ENCODE measurements at regions not wholly inside any gene's neighbourhood (a gene's known extent, or its start where the extent isn't known, plus 50 kb on each side); places are given as distances from the start of the nearest gene placed in this dataset.

DNA sequence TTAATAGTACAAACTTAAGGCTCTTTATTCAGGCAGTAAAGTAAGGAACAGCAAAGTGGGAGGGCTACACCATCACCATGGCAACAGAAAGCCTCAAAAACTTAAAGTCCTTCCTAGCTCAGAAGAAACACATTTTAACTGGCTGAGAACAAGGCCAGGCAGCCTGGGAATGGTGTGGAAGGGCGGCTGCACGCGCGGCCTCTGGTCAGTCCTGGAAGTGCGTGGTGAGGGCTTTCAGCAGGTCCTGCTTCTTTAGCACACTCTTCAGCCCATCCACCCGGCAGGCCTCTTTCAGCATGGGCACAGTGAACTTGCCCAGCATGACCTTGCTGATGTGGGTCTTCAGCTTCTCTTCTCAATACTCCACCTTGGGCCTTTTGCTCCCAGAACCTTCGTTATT is 133.0 kb downstream of the CYP26A1 start:
- no peak overlapping the region for H3K4me3 Mint-ChIP-seq
- TF ChIP-seq, protein P1, sequence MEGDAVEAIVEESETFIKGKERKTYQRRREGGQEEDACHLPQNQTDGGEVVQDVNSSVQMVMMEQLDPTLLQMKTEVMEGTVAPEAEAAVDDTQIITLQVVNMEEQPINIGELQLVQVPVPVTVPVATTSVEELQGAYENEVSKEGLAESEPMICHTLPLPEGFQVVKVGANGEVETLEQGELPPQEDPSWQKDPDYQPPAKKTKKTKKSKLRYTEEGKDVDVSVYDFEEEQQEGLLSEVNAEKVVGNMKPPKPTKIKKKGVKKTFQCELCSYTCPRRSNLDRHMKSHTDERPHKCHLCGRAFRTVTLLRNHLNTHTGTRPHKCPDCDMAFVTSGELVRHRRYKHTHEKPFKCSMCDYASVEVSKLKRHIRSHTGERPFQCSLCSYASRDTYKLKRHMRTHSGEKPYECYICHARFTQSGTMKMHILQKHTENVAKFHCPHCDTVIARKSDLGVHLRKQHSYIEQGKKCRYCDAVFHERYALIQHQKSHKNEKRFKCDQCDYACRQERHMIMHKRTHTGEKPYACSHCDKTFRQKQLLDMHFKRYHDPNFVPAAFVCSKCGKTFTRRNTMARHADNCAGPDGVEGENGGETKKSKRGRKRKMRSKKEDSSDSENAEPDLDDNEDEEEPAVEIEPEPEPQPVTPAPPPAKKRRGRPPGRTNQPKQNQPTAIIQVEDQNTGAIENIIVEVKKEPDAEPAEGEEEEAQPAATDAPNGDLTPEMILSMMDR (IDR thresholded peaks at IDR 0.05; ENCODE audit: unreplicated experiment in 3 of 3) = no peak
- no peaks in the 10 kb centered on the region for H3K36me3 Mint-ChIP-seq (ENCODE audit: low read depth)
- no peak overlapping the region for H3K27ac Mint-ChIP-seq
- H3K4me1 Mint-ChIP-seq = no peaks in the 10 kb centered on the region
- no peaks in the 10 kb centered on the region for H3K9me3 Mint-ChIP-seq
- no peaks in the 10 kb centered on the region for H3K27me3 Mint-ChIP-seq (ENCODE audit: low read depth)

DNA sequence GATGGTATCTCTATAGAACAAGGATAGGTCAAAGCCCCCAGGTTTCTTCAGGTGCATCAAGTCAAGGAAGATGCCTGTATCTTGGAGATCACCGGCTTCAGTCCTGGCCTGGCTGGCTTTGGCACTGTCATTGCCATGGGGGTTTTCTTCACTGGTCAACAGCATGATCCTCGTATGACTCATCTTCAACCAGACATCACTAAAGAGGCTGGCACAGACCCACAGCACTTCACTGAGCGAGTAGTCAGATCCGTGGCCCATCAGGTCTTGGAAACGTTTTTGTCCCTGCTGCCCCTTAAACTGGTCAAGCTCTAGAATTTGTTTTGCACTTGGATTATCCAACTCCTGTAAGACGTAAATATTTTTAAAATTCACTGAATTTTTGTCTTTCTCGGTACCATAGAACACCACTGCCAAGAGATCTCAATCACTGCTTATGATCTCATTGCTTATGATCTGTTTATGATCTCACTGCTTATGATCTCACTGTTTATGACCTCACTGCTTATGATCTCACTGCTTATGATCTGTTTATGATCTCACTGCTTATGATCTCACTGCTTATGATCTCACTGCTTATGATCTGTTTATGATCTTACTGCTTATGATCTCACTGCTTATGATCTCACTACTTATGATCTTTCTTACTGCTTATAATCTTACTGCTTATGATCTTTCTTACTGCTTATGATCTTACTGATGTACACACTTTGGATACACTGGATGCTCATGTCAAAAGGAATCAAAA is 135.2 kb downstream of the CYP26A1 start:
- Mint-ChIP-seq H3K27ac (no peak overlapping the region), H3K4me3 (no peak overlapping the region), H3K9me3 (no peaks in the 10 kb centered on the region), H3K4me1 (no peaks in the 10 kb centered on the region), H3K27me3 (ENCODE audit: low read depth) (no peaks in the 10 kb centered on the region), H3K36me3 (ENCODE audit: low read depth) (no peaks in the 10 kb centered on the region)
- TF ChIP-seq, protein P1 (IDR thresholded peaks at IDR 0.05; ENCODE audit: unreplicated experiment in 3 of 3) = no peak

DNA sequence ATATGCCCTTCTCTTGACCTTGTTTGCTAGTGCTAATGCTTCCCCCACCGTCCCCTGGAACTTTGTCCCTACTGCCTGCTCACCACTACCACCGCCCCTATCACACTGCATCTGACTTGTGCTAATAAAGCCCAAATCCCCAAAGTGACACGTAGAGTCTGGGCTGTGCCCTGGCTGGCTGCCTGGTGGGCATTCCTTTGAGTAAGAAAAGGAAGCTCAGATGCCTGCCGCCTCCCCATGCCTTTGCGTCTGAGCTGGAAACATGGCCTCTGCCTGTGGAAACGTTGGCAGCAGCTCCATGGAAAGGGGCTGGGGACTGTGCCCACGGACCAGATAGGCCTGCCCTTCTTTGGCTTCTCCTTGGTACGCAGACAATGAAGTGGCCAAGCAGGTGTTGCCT is 138.3 kb downstream of the CYP26A1 start:
- H3K36me3 Mint-ChIP-seq (ENCODE audit: low read depth) = no peaks in the 10 kb centered on the region
- H3K27me3 Mint-ChIP-seq (ENCODE audit: low read depth) = no peaks in the 10 kb centered on the region
- no peaks in the 10 kb centered on the region for H3K9me3 Mint-ChIP-seq
- H3K27ac Mint-ChIP-seq = no peak overlapping the region
- no peaks in the 10 kb centered on the region for H3K4me1 Mint-ChIP-seq
- TF ChIP-seq, protein P1 (IDR thresholded peaks at IDR 0.05; ENCODE audit: unreplicated experiment in 3 of 3) = no peak
- H3K4me3 Mint-ChIP-seq = no peak overlapping the region

GRCh38 chr10:93215312-93215711 is 141.6 kb downstream of the CYP26A1 start:
- H3K4me1 Mint-ChIP-seq = peaks cover 7% of the 10 kb centered on the region
- no peak overlapping the region for H3K4me3 Mint-ChIP-seq
- no peaks in the 10 kb centered on the region for H3K36me3 Mint-ChIP-seq (ENCODE audit: low read depth)
- TF ChIP-seq, protein P1 (IDR thresholded peaks at IDR 0.05; ENCODE audit: unreplicated experiment in 3 of 3) = no peak
- no peaks in the 10 kb centered on the region for H3K27me3 Mint-ChIP-seq (ENCODE audit: low read depth)
- H3K9me3 Mint-ChIP-seq = no peaks in the 10 kb centered on the region
- H3K27ac Mint-ChIP-seq = no peak overlapping the region

GRCh38 chr10:93216341-93216985 is 142.8 kb downstream of the CYP26A1 start:
- Mint-ChIP-seq H3K27ac (no peak overlapping the region), H3K4me3 (no peak overlapping the region), H3K4me1 (peaks cover 8% of the 10 kb centered on the region), H3K36me3 (ENCODE audit: low read depth) (no peaks in the 10 kb centered on the region), H3K9me3 (no peaks in the 10 kb centered on the region), H3K27me3 (ENCODE audit: low read depth) (no peaks in the 10 kb centered on the region)
- TF ChIP-seq, protein P1 (IDR thresholded peaks at IDR 0.05; ENCODE audit: unreplicated experiment in 3 of 3) = no peak

DNA sequence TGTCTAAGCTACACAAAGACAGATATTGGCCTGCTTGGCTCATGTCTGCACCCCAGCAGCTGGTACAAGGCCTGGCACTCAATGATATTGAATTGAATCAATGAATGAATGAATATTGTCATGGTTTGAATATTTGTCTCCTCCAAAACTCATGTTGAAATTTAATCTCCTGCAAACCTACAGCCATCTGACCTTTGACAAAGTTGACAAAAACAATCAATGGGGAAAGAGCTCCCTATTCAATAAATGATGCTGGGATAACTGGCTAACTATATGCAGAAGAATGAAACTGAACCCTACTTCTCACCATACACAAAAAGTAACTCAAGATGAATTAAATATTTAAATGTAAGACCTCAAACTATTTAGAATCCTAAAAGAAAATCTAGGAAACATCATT is 144.7 kb downstream of the CYP26A1 start:
- Mint-ChIP-seq H3K4me3 (no peak overlapping the region), H3K4me1 (peaks cover 16% of the 10 kb centered on the region), H3K9me3 (peaks cover 6% of the 10 kb centered on the region), H3K27ac (no peak overlapping the region), H3K27me3 (ENCODE audit: low read depth) (no peaks in the 10 kb centered on the region), H3K36me3 (ENCODE audit: low read depth) (no peaks in the 10 kb centered on the region)
- TF ChIP-seq, protein P1 (IDR thresholded peaks at IDR 0.05; ENCODE audit: unreplicated experiment in 3 of 3) = no peak

All from nephron (organoid).